ENCODE measurements at regions not wholly inside any gene's neighbourhood (a gene's known extent, or its start where the extent isn't known, plus 50 kb on each side); places are given as distances from the start of the nearest gene placed in this dataset.
"Not testable (repeated sequence)": the region's sequence is repeated elsewhere in the genome, so short reads cannot be mapped to it uniquely, and the experiment has no call there.

GRCh38 chr15:24518772-24519171, 156.8 kb upstream of the NPAP1 start:
- not testable (repeated sequence) for DNase-seq (ENCODE audit: low read depth); H3K4me3 ChIP-seq (ENCODE audit: low read length)

- DNase-seq (ENCODE audit: low read depth); H3K4me3 ChIP-seq (ENCODE audit: low read length): not testable (repeated sequence)
Observed at GRCh38 chr15:24531235-24531634, 144.3 kb upstream of the NPAP1 start.

- H3K4me3 ChIP-seq (ENCODE audit: low read length); DNase-seq (ENCODE audit: low read depth): not testable (repeated sequence)
Observed at GRCh38 chr15:24534032-24534431, 141.5 kb upstream of the NPAP1 start.

GRCh38 chr15:24557281-24557680, 118.3 kb upstream of the NPAP1 start:
- DNase-seq (ENCODE audit: low read depth); H3K4me3 ChIP-seq (ENCODE audit: low read length): not testable (repeated sequence)

GRCh38 chr15:24607636-24608035, 67.9 kb upstream of the NPAP1 start:
- no peak for TF ChIP-seq CTCF (conservative IDR thresholded peaks at IDR 0.05; ENCODE audit: low read depth, low read length)
- no peak overlapping the region for H3K4me3 ChIP-seq (ENCODE audit: low read length)
- no peak for DNase-seq (ENCODE audit: low read depth)

- H3K4me3 ChIP-seq (ENCODE audit: low read length), result no peak overlapping the region
- no peak for DNase-seq (ENCODE audit: low read depth)
- no peak for TF ChIP-seq CTCF (conservative IDR thresholded peaks at IDR 0.05; ENCODE audit: low read depth, low read length)
Observed at GRCh38 chr15:24617646-24618045, 57.9 kb upstream of the NPAP1 start.

- no peak for DNase-seq (ENCODE audit: low read depth)
- no peak overlapping the region for H3K4me3 ChIP-seq (ENCODE audit: low read length)
- no peak for TF ChIP-seq CTCF (conservative IDR thresholded peaks at IDR 0.05; ENCODE audit: low read depth, low read length)
Observed at GRCh38 chr15:24621630-24622215, 53.9 kb upstream of the NPAP1 start.
